Transverse colon (tissue), 4 donors: ENCODE measurements at regions not wholly inside any gene's neighbourhood (a gene's known extent, or its start where the extent isn't known, plus 50 kb on each side); places are given as distances from the start of the nearest gene placed in this dataset.

Experiments used
- CTCF ChIP-seq, 5 experiments: fragments of 200-600 bp in 3 of 5; fragments of 450-650 bp in 2 of 5; sonication (generic) in 3 of 5; IDR thresholded peaks; 1 replicate in 2 of 5; 2 replicates in 3 of 5; pipeline ENCODE4 v1.5.1; 2016 to 2017; ENCODE audit warnings: antibody characterized with exemption in 5 of 5, inconsistent platforms in 3 of 5, mild to moderate bottlenecking in 2 of 5, moderate library complexity in 1 of 5
- POLR2AphosphoS5 ChIP-seq, 3 donors: sonication (generic); formaldehyde crosslinking; IDR thresholded peaks; one replicate each; pipeline ENCODE4 v1.6.1; 2016; ENCODE audit warnings: antibody characterized with exemption in 3 of 3

- TF ChIP-seq CTCF (IDR thresholded peaks at IDR 0.05) (no peak), POLR2AphosphoS5 (IDR thresholded peaks at IDR 0.05) (no peak)
Measured at GRCh38 chr5:17129093-17129849, 88.2 kb upstream of the BASP1 start.
